ENCODE measurements at regions not wholly inside any gene's neighbourhood (a gene's known extent, or its start where the extent isn't known, plus 50 kb on each side); places are given as distances from the start of the nearest gene placed in this dataset.

DNA sequence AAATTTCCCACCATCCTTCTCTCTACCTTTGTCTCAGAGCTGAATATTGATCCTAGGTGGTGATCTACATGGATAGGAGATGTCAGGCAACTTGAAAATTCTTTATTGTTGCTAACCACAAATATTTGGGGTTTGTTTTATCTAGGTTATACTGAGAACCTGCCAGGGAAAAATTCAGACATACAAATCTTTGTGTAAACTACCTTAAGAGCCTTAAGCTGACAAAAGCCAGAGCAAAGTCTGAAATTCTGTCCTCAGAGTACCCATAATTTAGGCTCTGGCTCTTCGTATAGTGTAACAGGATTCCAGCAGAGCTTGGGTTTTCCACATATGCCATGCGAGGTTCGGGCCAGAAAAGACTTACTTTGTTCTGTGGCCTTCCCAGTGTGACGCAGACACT lies 406.7 kb upstream of the MAF start:
- Histone ChIP-seq H3K4me1 (peaks cover 0 to 3% (median 0%) of the 10 kb centered on the region in 12 donors), H3K27ac (no peak overlapping the region), H3K9me3 (no peaks in the 10 kb centered on the region), H3K27me3 (peaks cover 0 to 4% (median 0%) of the 10 kb centered on the region in 9 donors), H3K4me3 (no peak overlapping the region), H3K36me3 (no peaks in the 10 kb centered on the region)
- ATAC-seq = no peak
- DNase-seq = no peak
- TF ChIP-seq POLR2A (IDR thresholded peaks at IDR 0.05) = no peak
- TF ChIP-seq, protein P1, sequence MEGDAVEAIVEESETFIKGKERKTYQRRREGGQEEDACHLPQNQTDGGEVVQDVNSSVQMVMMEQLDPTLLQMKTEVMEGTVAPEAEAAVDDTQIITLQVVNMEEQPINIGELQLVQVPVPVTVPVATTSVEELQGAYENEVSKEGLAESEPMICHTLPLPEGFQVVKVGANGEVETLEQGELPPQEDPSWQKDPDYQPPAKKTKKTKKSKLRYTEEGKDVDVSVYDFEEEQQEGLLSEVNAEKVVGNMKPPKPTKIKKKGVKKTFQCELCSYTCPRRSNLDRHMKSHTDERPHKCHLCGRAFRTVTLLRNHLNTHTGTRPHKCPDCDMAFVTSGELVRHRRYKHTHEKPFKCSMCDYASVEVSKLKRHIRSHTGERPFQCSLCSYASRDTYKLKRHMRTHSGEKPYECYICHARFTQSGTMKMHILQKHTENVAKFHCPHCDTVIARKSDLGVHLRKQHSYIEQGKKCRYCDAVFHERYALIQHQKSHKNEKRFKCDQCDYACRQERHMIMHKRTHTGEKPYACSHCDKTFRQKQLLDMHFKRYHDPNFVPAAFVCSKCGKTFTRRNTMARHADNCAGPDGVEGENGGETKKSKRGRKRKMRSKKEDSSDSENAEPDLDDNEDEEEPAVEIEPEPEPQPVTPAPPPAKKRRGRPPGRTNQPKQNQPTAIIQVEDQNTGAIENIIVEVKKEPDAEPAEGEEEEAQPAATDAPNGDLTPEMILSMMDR (IDR thresholded peaks at IDR 0.05) = no peak
- intact Hi-C loops (cut with DNase I) = loop anchor here in 1 of 10 donors (10.0 kb wide), 1 partner anchor 252 kb away; no protein-coding TSS in a partner anchor
- 67 to 100% (median 85%) methylated on average over 4 of the region's 4 CpGs for WGBS, 4 donors

DNA sequence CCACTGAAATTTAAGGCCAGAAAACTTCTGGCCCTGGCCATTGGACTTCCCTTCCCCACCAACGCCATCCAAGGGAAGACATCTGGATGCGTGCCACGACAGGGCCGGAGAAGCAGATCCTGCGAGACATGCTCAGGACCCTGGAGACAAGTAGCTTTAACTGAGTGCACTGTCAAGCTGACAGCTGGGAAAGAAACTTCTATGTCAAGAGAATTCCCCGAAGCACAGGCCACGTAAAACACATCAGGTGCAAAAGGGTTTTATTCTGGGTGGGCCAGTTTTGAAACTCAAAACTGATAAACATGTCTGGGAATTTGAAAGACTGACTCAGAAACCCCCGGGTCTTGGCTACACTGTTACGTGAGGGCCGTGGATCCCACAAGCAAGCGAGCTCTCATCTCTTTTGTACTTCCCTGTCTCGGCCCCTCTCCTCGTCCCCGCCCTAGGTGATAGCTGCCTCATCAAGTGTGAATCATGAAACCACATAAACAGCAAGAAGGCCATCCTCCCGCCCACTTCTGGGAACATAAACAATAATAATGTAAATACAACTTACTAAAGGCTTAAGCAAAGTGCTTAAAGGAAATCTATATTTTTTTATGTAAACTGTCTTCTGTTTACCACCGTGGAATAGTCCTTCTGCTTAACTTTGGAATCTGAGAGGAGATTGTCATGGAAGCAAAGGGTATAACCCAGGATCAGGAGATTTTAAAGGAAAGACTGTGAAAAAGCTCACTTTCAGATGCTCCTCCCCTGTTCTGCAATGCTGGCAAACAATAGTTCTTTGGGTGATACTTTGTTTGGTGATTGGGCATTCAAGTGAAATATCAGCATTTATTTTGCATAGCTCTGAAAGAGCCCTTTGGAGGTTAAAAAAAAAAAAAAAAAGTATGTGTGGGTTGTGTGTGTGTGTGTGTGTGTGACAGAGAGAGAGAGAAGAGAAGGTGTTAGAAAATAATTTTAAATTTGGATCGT lies 406.0 kb upstream of the MAF start:
- DNase-seq = peak; percentile 28 to 77 (median 47)
- 62 to 75% (median 64%) methylated on average over 17 of the region's 17 CpGs for WGBS, 4 donors
- H3K9me3 ChIP-seq = no peaks in the 10 kb centered on the region
- intact Hi-C loops (cut with DNase I) = loop anchor here in 1 of 10 donors (10.0 kb wide), 1 partner anchor 252 kb away; no protein-coding TSS in a partner anchor
- peaks cover 0 to 3% (median 0%) of the 10 kb centered on the region in 12 donors for H3K4me1 ChIP-seq
- peak overlapping the region in 1 of 12 donors; percentile 15 for H3K27ac ChIP-seq
- no peak for TF ChIP-seq POLR2A (IDR thresholded peaks at IDR 0.05)
- TF ChIP-seq, protein P1 (IDR thresholded peaks at IDR 0.05) = no peak
- no peak overlapping the region for H3K4me3 ChIP-seq
- H3K27me3 ChIP-seq = peaks cover 0 to 4% (median 0%) of the 10 kb centered on the region in 9 donors
- no peaks in the 10 kb centered on the region for H3K36me3 ChIP-seq
- ATAC-seq = peak in 3 of 4 donors; percentile 41 to 70 (median 62)

DNA sequence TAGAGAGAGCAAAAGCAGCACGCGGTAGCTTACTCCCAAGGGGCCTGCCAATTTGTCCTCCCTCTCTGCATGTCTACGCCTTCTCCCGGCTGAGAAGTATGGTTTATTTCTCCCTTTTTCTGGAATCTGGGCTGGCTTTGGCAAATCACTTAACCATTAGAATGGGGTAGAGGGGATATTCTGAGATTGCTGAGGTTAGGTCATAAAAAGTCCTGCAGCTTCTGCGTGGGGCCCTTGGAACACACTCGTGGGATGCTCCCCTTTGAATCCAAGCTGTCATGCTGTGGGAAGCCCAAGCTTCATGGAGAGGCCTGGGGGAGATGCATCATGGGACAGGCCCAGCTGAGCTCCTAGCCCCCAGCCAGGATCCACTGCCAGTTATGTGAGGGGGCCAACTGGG lies 403.6 kb upstream of the MAF start:
- Histone ChIP-seq H3K36me3 (no peaks in the 10 kb centered on the region), H3K9me3 (no peaks in the 10 kb centered on the region), H3K27me3 (peaks cover 0 to 4% (median 0%) of the 10 kb centered on the region in 9 donors), H3K4me3 (no peak overlapping the region), H3K27ac (no peak overlapping the region), H3K4me1 (peaks cover 0 to 3% (median 0%) of the 10 kb centered on the region in 12 donors)
- intact Hi-C loops (cut with DNase I) = loop anchor here in 1 of 10 donors (10.0 kb wide), 1 partner anchor 249 kb away; no protein-coding TSS in a partner anchor
- 89 to 97% (median 94%) methylated on average over 6 of the region's 6 CpGs for WGBS, 4 donors
- ATAC-seq (no peak), DNase-seq (no peak)
- TF ChIP-seq, protein P1 (IDR thresholded peaks at IDR 0.05) = no peak
- no peak for TF ChIP-seq POLR2A (IDR thresholded peaks at IDR 0.05)

DNA sequence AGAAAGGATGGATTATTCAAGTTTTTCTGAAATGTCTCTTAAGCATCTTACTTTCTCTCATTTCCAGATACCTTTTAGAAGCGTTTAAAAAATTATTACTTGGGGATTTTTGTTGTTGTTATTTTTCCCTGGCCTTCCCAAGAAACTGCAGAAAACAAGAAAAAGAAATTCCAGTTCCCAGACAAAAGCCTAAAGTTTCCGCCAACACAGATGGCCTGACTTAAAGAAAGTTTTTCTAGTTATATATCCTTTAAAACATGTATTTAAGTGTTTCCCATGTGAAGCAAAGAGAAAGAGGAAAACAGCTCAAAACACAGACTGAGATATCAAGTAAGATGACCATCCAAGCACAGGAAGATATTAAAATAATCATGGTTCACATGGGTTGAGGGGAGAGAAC lies 401.7 kb upstream of the MAF start:
- no peaks in the 10 kb centered on the region for H3K36me3 ChIP-seq
- ATAC-seq (no peak), DNase-seq (no peak)
- TF ChIP-seq, protein P1 (IDR thresholded peaks at IDR 0.05) = no peak
- no peak for TF ChIP-seq POLR2A (IDR thresholded peaks at IDR 0.05)
- no peaks in the 10 kb centered on the region for H3K9me3 ChIP-seq
- no peak overlapping the region for H3K27ac ChIP-seq
- H3K4me3 ChIP-seq = no peak overlapping the region
- peaks cover 0 to 3% (median 0%) of the 10 kb centered on the region in 12 donors for H3K4me1 ChIP-seq
- WGBS, 4 donors = 90 to 96% (median 95%) methylated on average over 2 of the region's 2 CpGs
- intact Hi-C loops (cut with DNase I) = loop anchor here in 1 of 10 donors (10.0 kb wide), 1 partner anchor 247 kb away; no protein-coding TSS in a partner anchor
- peaks cover 0 to 4% (median 0%) of the 10 kb centered on the region in 9 donors for H3K27me3 ChIP-seq
